MV-4-11 (cell line): ENCODE measurements at regions not wholly inside any gene's neighbourhood (a gene's known extent, or its start where the extent isn't known, plus 50 kb on each side); places are given as distances from the start of the nearest gene placed in this dataset.
"Not testable (repeated sequence)": the region's sequence is repeated elsewhere in the genome, so short reads cannot be mapped to it uniquely, and the experiment has no call there.

Source experiments
- DNase-seq: peaks from one replicate; lab custom pipeline; 2025; lab: John Stamatoyannopoulos, UW

DNA sequence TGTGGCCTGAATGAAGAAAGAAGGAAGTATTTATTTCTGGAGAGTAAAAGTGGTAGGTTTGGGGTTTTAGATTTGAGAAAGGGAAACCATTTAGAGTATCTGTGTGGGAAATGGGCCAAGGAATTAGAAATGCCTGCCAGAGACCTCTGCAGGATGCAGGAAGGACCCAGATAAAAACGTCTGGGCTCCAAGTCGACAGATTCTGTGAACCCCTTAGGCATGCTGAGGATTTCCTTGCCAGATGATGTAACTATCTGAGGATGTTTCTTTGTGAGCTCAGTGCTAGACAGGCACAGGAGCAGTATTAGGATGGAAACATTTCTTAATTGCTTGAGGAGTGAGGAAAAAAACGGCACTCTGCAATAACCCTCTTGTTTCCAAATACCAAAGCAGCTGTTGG is 251.8 kb upstream of the DMRT1 start:
- no peak for DNase-seq

DNA sequence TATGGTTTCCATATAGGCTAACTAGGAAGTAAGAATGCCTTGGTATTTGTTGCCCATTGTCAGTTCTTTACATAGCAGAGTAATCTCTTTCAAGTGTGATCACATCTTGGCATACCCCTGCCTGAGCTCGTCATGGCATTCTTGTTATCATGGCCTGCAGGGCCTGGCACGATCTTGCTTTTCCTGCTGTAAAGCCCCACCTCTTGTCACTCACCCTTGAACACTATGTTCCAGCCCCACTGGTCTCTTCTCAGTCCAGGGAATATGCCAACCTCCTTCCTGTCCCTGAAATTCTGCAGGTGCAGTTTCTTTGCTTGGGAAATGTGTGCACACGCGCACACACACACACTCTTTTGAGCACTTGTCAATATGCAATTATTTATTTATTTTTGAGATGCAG is 250.2 kb upstream of the DMRT1 start:
- no peak for DNase-seq

DNA sequence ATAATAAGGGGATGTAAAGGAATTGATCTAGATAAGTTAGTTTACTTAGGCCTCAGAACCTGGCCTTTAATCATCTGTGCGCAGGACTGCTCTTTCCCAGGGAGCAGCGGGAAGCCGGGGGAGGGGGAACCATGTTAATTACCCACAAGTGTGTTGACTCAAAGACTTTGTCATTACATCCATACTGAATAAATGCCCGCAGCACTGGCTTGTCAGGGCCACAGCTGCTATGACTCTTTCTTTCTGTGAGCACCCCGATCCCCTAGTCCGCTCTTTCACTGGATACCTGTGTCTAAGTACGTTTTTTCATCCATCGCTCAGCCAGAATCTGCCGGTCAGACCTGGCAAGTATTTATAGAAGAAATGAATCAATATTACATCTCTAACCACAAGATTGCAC is 249.3 kb upstream of the DMRT1 start:
- no peak for DNase-seq

DNA sequence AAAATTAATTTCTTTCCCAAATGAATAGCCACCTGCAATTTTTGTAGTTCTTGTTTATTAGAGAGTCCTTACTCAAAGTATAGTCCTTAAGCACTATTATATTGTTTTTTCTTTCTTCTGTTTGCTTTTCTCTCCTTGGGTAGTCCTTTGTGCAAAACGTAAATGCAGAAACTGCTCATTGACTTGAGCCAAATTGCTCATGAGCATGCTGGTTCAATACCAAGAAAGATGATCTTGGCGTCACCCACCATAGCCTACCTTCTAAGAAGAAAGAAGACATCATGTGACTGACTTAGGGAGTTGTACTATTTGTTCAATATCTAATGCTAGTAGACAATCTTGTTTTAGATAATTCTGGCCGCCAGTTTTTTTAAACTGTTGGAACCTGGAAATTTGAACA is 248.8 kb upstream of the DMRT1 start:
- DNase-seq = no peak

DNA sequence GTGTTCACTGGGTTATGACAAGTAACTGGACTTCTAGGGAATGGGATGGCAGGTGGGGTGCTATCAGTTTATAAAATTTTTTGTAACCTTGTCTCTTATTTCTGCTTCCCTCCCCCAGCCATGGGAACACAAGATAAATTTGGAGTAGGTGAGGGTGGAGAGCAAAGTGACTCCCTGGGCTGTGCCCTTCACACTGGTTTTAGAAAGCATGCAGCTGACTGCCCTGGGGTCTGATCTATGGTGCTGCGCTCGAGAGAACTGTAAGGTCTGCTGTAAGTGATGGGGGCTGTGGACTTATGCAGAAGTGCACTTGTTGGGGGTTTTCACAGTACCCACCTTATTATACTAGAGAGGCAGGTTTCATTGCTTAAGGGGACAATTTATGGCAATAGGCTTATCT is 247.7 kb upstream of the DMRT1 start:
- no peak for DNase-seq

DNA sequence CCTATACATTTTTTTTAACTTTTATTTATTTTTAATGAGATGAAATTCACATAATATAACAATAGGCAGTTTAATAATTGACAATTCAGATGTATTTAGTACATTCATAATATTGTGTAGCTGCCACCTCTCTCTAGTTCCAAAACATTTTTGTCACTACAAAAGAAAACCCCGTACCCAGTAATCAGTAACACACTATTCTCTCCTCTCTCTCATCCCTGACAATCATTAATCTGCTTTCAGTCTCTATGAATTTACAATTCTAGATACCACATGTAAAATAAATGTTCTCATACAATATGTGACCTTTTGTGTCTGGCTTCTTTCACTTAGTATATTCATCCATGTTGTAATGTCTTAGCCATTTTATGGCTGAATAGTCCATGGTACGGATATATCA is 244.8 kb upstream of the DMRT1 start:
- DNase-seq = no peak

DNA sequence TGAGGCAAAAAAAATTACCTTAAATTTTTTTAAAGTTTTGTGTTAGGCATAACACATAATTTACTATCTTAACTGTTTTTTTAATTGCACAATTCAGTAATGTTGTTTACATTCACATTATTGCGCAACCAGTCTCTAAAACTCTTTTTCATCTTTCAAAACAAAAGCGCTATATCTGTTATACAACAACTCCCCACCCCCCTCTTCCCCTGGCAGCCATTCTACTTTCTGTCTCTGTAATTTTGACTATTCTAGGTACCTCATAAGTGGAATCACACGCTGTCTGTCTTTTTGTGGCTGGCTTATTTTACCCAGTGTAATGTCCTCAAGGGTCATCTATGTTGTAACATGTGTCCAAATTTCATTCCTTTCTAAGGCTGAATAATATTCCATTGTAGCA is 241.5 kb upstream of the DMRT1 start:
- no peak for DNase-seq

DNA sequence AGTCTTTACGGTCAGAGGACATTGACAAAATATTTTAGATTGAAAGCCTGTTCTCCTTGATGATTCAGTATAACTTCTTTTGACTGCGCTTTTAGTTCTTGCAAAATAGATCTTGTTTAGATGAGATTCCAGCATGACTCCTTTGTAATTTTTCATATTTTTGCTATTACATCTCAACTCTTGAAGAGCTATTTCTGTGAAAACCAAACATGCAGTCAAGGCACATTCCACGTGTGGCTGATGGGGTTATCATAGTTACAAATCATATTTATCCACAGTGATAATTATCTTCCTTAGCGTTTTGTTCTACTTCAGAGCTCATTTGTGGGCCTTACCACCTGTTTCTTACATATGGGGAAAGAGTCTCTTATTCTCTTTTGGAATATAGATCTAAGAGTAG is 238.8 kb upstream of the DMRT1 start:
- DNase-seq = no peak

DNA sequence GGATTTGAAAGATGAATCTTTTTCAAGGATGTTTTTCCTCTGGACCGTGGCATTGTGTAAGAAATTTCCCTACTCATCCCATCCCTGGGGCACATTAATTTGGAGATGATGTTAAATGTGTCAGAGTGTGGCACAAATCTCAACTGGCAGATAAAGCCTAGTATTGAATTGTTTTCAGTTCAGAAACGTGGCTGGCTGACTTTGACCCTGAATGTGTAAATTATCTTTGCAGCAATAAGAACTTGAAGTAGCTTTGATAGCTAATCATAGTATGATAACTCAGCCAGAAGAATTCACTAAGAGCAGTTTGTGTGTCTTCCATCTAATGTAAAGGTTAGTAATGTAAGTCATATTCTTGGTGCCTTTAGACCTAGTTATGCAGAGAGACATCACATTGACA is 238.4 kb upstream of the DMRT1 start:
- DNase-seq = no peak

DNA sequence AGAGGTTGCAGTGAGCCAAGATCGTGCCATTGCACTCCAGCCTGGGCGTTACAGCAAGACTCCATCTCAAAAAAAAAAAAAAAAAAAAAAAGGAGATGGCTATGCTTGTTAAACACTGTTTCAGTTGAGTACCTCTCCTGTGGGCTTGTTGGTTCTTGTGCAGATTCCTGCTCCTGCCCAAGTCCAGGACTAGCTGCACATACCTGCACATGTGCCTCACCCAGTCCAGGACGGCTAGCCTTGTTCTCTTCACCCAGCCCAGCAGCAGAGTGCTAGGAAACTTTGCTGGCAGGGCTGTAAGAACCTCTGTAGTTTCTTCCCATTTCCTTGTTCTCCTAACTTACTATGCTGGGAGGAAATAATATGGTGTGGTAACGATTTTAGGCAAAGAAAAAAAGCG is 234.1 kb upstream of the DMRT1 start:
- no peak for DNase-seq

DNA sequence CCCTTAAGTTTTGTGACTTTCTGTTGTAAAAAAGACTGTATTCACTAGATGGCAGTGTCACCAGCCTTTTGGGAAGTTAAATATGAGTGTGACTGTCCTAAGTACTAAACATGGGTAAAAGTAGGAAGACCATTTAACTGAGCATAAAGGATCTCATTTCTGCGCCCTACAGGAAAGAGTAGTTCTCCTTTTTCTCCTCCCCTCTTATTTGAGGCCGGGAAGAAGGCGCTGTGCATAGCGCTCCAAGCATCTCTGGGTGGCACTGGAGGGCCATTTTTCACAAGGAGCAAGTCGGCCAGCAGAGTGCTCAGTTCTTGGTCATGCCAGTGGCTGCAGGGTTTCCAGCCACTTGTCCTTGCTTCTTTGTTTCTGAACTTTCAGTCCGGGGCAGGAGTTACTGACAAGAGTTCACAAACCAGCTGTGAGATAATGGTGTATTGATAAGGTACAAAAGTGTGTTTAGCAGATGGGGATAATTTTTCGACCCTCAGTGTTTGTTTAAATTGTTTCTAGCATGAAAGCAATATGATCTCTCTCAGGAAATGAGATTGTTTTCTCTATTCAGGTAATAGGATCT is 227.6 kb upstream of the DMRT1 start:
- DNase-seq = peak; percentile 97

DNA sequence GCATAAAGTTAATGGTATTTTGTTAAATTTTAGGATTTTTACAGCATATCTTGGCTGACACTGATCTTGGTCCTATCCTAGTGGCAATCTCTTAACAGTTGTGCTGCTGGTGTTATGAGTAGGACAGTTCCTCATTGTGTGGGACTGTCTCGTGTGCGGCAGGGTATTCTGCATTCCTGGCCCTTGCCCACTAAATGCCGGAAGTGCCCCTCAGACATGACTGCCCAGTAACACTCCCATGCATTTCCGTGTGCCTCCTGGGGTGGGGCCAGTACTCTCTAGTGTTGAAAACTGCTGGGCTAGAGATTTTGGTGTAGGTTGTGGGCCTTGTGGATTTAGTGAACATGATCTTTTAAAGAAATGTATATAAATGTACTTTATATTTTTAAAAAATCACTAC is 227.1 kb upstream of the DMRT1 start:
- peak; percentile 51 for DNase-seq

DNA sequence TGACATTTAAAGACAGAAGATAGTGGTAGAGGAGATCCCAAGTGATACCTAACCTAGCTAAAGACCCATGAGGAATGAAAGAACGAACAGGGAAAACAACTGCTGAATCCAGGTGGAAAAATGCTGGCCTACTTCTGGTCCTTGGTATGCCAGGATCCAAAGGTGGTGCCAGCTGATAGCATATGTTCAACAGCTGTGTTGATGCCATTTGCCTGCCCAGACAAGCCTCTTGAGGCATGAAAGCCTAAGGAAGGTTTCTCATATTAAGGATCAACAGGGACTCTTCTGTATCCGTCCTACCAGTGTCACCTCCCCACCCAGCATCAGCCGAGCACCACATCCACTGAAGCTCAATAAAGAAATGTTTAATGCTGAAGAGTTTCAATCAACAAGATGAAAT is 225.7 kb upstream of the DMRT1 start:
- no peak for DNase-seq

DNA sequence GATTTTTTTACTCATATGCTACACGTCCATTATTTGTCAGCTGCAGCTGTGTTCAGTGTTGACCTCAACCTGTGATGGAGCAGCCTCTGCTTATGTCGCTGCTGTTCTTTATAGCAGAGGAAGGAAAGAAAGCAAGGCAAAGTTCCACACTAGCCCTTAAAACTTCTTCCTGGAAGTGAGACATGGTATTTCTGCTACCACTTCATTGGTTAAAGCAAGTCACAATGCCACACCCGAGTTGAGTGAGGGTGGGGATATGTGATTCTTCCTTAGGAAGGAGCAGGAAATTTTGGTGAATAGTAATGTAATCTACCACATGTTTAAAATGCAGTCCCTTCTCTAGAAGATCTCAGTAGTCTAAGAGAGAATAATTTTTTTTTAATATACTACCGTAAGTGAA is 224.8 kb upstream of the DMRT1 start:
- no peak for DNase-seq

DNA sequence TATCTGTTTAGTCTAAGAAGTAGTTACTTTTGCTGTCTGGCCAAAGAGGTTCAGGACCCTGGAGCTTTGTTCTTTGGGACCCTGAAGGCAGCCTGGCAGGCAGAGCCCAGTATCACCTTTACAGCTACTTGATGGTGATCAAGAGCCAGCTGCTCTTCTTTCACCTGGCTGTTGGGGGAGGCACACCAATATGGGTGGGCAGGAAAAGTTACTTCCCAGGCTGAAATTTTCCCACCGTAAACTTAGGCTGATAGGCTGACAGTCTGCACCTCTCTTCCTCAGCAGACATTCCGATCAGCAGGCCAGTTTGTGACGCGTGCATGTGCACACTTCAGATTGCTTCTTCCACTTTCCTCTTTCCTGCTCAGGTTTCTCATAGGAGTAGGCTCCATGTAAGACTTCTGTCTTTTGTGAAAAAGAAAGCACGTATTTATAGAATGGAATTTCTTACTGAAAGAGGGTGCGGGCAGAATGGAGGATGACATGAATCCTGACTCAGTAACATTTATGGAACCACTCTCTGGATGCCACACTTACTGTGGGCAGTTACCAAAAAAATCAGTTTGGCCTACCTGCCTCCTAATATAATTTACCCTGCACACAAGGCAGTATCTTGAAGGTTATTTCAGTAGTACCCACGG is 223.9 kb upstream of the DMRT1 start:
- no peak for DNase-seq

DNA sequence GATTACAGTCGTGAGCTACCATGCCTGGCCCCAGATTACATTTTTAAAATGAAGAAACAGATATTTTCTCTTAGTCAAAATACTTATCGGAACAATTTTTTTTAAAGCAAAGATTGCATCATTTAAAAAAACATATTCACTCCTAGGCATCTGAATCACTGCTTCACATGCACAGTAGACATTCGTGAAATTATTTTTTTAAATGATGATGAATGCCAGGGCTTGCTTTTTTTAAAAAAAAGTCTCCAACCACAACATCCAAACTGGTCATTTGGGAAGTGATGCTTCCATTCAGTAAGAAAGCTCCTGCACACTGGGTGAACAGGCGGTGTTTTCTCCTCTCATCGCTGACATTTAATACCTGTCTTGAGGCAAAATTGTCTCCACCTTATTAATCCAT is 223.0 kb upstream of the DMRT1 start:
- DNase-seq = no peak

DNA sequence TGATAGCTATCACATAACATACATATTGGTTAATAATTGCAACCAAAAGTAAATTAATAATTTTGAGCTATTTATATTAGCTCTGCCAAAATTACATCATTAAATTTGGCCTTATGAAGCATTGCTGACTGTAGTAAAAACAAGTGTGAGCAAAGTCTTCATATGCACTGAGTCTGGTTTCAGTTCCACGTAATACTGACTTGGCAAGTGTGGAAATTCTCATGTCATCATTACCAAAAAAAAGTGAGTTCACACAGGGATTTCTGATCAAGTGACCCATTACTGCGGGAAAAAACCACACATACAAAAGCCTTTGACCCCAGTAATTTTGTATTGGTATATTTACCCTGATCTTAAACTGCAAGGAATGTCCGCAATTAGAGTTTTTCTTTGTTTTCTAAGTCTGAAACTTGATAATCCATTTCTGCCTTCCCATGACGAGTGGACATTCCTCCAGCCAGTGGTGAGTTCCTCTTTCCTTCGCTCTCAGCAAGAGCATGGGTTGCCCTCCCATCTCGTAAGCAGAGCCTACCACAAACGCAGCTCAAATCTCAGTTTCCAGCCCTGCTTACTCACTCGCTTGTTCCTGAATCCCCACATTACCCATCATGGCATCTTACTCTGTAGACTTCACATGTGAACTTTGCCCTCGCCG is 220.2 kb upstream of the DMRT1 start:
- peak; percentile 79 for DNase-seq

DNA sequence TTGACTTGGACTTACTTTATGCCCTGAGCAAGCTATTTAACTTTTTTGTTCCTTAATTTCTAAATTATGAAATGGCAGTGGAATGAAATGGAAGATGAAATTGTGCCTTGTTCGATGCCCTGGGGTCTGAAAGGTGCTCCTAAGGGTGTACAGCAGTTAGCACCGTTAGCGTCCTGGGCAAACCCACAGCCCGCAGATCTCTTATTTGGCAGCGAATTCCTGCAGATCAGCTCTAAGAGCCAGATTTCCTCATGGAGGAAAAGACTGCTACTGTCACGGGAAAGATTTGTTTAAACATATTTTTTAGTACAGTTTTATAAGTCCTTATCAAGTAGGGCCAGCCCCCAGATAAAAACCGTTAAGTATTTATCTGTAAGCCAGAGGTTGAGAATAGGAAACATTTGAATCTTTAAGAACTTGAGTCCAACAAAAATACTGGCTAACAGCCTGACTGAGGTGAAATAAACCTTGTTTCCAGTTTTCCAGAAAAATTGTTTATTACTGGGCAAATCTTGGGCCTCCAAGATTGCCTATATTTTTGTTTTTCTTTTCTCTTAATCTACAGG is 216.5 kb upstream of the DMRT1 start:
- DNase-seq = no peak

DNA sequence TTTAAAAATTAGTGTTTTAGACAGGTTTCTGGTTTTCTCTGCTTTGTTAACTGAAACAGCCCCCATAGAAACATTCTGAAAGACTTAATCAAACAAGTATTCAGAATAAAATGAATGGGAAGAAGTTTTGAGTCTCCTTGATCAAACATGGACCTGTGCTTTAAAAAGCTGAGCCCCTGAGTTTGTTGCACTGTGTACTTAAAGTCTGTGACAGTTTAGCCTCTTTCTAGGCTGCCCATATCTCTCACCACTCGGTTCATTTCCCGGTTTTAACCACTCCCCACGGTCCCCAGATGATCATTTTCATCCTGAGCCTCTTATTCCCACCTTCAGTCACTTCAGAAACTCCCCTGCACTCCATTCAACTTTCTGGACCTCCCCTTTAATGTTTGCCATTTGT is 215.9 kb upstream of the DMRT1 start:
- no peak for DNase-seq

DNA sequence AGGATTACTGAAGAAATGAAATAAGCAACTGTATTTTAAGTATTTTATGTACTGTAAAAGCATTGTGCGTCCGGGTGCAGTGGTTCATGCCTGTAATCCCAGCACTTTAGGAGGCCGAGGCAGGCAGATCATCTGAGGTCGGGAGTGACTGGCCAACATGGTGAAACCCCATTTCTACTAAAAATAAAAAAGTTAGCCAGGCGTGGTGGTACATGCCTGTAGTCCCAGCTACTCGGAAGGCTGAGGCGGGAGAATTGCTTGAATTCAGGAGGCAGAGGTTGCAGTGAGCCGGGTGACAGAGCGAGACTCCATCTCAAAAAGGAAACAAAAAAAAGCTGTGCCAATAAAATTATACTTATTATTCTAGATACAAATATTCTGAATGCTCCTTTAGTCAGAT is 215.4 kb upstream of the DMRT1 start:
- DNase-seq = not testable (repeated sequence)

DNA sequence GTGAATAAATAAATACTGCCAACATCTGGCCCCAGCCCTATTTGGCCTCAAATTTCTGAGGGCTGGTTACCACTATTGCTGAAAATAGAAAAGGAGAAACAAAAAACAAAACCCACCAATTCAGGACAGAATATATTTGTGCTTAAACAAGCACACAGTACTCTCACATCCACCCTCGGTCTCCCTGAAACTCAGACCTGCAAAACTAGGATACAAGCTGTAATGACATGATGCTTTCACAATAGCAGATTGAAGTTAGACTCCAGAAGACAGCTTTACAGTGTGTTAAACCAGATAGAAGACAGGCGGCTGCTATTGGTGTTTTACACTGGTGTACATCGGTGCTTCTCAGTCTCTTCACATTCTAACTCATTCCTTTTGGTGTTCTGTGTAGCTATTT is 214.9 kb upstream of the DMRT1 start:
- DNase-seq = no peak

DNA sequence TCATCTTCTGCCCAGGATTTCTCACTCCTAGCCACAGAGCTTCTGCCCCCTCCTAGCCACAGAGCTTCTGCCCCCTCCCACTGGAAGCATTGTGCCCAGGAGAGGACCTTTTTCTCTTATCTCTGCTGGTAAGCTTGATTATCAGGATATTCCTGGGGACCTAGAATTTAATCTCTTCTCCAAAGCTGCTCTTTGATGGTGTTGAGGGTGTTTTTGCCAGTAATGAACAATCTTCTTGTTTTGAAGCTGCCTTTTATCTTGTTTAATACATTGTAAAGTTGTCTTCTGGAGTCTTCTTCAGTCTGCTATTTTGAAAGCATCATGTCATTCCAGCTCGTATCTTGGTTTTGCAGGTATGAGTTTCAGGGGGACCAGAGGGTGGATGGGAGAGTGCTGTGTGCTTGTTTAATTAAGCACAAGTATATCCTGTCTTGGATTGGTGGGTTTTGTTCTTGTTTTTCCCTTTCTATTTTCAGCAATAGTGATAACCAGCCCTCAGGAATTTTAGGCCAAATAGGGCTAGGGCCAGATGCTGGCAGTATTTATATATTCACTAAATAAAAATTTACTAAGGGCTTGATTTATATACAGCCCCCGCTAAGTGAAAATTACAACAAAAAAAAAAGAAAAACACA is 214.0 kb upstream of the DMRT1 start:
- no peak for DNase-seq

DNA sequence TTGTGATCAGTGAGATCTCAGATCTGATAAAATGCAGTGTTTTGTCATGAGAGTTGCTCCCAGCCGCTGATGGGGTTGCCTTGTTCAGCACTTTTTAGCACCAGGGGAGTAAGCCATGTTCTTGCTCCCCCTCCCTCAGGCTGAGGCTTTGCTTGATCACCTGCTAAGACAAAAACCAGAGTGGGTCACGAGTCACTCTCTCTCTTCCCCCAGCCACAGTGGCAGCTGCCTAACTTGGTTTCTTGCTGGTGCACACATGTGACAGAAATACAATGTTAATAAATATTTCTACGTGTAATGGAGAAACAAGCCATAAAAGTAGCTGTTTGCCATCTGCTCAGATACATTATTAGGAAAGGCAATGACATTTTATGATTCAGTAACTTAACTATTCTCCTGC is 212.4 kb upstream of the DMRT1 start:
- no peak for DNase-seq
